Mesendoderm (in vitro differentiated cells): ENCODE measurements at regions not wholly inside any gene's neighbourhood (a gene's known extent, or its start where the extent isn't known, plus 50 kb on each side); places are given as distances from the start of the nearest gene placed in this dataset.
A peak's percentile ranks its signal among the peaks of the same experiment; 100 is the strongest.

Source experiments
- DNase-seq: peaks from one replicate; pipeline ENCODE4 v3.0.0; 2013
- H2AK5ac ChIP-seq: 2 replicates; pipeline ENCODE4 v1.6.1; 2013; ENCODE audit warnings: low read length, inconsistent platforms
- H2BK120ac ChIP-seq: 2 replicates; pipeline ENCODE4 v1.6.1; 2013; ENCODE audit warnings: low read depth, mild to moderate bottlenecking, low read length, moderate library complexity, mixed read lengths
- H2BK15ac ChIP-seq: replicated peaks from 2 replicates; pipeline ENCODE4 v1.6.1; 2013; ENCODE audit warnings: low read depth, mild to moderate bottlenecking, moderate library complexity
- H2BK5ac ChIP-seq: 2 replicates; pipeline ENCODE4 v1.6.1; 2013; ENCODE audit warnings: low read length, inconsistent platforms
- H3K18ac ChIP-seq: 2 replicates; pipeline ENCODE4 v1.6.1; 2013; ENCODE audit warnings: mild to moderate bottlenecking, low read length, mixed read lengths
- H3K23ac ChIP-seq: one replicate; pipeline ENCODE4 v1.6.1; 2013; ENCODE audit warnings: low read length
- H3K27ac ChIP-seq: 2 replicates; pipeline ENCODE4 v1.5.1; 2013; ENCODE audit warnings: low read depth, mild to moderate bottlenecking, inconsistent platforms, low read length, moderate library complexity
- H3K27me3 ChIP-seq: 2 replicates; pipeline ENCODE4 v1.6.1; 2013; ENCODE audit warnings: low read length, control low read depth, mild to moderate bottlenecking, inconsistent platforms; ENCODE audit not compliant: insufficient read depth, poor library complexity
- H3K36me3 ChIP-seq: 2 replicates; pipeline ENCODE4 v1.6.1; 2013; ENCODE audit warnings: low read length, inconsistent platforms; ENCODE audit not compliant: control insufficient read depth, insufficient read depth
- H3K4ac ChIP-seq: one replicate; pipeline ENCODE4 v1.6.1; 2013; ENCODE audit warnings: low read depth, mild to moderate bottlenecking, low read length, moderate library complexity
- H3K4me1 ChIP-seq: 2 replicates; pipeline ENCODE4 v1.6.1; 2013; ENCODE audit warnings: low read depth, low read length, inconsistent platforms; ENCODE audit not compliant: control insufficient read depth
- H3K4me2 ChIP-seq: 2 replicates; pipeline ENCODE4 v1.6.1; 2013; ENCODE audit warnings: low read length
- H3K4me3 ChIP-seq: 2 replicates; pipeline ENCODE4 v1.5.1; 2013; ENCODE audit warnings: mild to moderate bottlenecking, low read length
- H3K56ac ChIP-seq: one replicate; pipeline ENCODE4 v1.6.1; 2013; ENCODE audit warnings: low read length
- H3K79me1 ChIP-seq: 2 replicates; pipeline ENCODE4 v1.6.1; 2013; ENCODE audit warnings: low read length, inconsistent platforms
- H3K79me2 ChIP-seq: 2 replicates; pipeline ENCODE4 v1.6.1; 2013; ENCODE audit warnings: mild to moderate bottlenecking, low read length; ENCODE audit not compliant: control insufficient read depth, insufficient read depth
- H3K9ac ChIP-seq: 2 replicates; pipeline ENCODE4 v1.6.1; 2013; ENCODE audit warnings: low read length, inconsistent platforms
- H4K5ac ChIP-seq: one replicate; pipeline ENCODE4 v1.6.1; 2013; ENCODE audit warnings: low read length
- H4K8ac ChIP-seq: one replicate; pipeline ENCODE4 v1.6.1; 2013; ENCODE audit warnings: low read depth, mild to moderate bottlenecking, control low read depth, low read length, moderate library complexity
- WGBS: extraction: QIAGEN DNeasy Blood & Tissue Kit; methylation state at CpG from one replicate; pipeline ENCODE4 v1.1.7; 2013; ENCODE audit warnings: low lambda C conversion rate, missing lambda C conversion rate; ENCODE audit not compliant: insufficient coverage; ENCODE audit errors: extremely low coverage; 5-methylcytosine and 5-hydroxymethylcytosine counted together

- no peaks in the 10 kb centered on the region for H3K27me3 ChIP-seq
- peak overlapping the region; percentile 0 for H3K23ac ChIP-seq
- no peak overlapping the region for H4K8ac ChIP-seq
- H3K4me1 ChIP-seq = peaks cover 30% of the 10 kb centered on the region
- peak overlapping the region; percentile 79 for H2AK5ac ChIP-seq
- H2BK15ac ChIP-seq = no peak overlapping the region
- WGBS = no CpG with 5 or more reads among the region's 10 CpGs
- H3K27ac ChIP-seq = peak overlapping the region; percentile 86
- H3K4me2 ChIP-seq = no peak overlapping the region
- H3K36me3 ChIP-seq = no peaks in the 10 kb centered on the region
- peak overlapping the region; percentile 58 for H3K9ac ChIP-seq
- H2BK120ac ChIP-seq = peak overlapping the region; percentile 75
- H3K4me3 ChIP-seq = no peak overlapping the region
- H3K56ac ChIP-seq = peak overlapping the region; percentile 71
- peak overlapping the region; percentile 94 for H3K4ac ChIP-seq
- peak overlapping the region; percentile 61 for H4K5ac ChIP-seq
- peak overlapping the region; percentile 83 for H2BK5ac ChIP-seq
- no peaks in the 10 kb centered on the region for H3K79me2 ChIP-seq
- H3K18ac ChIP-seq = peak overlapping the region; percentile 98
- DNase-seq = peak; percentile 96
- H3K79me1 ChIP-seq = no peaks in the 10 kb centered on the region
Measured at GRCh38 chr18:51654488-51655326, 457.2 kb upstream of the MEX3C start.

- H3K4me1 ChIP-seq = peaks cover 32% of the 10 kb centered on the region
- peak overlapping the region; percentile 98 for H3K18ac ChIP-seq
- H3K4me3 ChIP-seq = no peak overlapping the region
- no peak overlapping the region for H3K4me2 ChIP-seq
- H2BK120ac ChIP-seq = peak overlapping the region; percentile 75
- no peaks in the 10 kb centered on the region for H3K79me2 ChIP-seq
- no peaks in the 10 kb centered on the region for H3K36me3 ChIP-seq
- H2BK5ac ChIP-seq = peak overlapping the region; percentile 76
- peak overlapping the region; percentile 94 for H3K4ac ChIP-seq
- H3K56ac ChIP-seq = peak overlapping the region; percentile 61
- peak overlapping the region; percentile 0 for H3K23ac ChIP-seq
- H2BK15ac ChIP-seq = no peak overlapping the region
- H3K79me1 ChIP-seq = no peaks in the 10 kb centered on the region
- no peaks in the 10 kb centered on the region for H3K27me3 ChIP-seq
- no peak overlapping the region for H4K8ac ChIP-seq
- peak overlapping the region; percentile 58 for H3K9ac ChIP-seq
- H4K5ac ChIP-seq = peak overlapping the region; percentile 61
- H3K27ac ChIP-seq = peak overlapping the region; percentile 74
- WGBS = no CpG with 5 or more reads among the region's 2 CpGs
- peak overlapping the region; percentile 46 for H2AK5ac ChIP-seq
- DNase-seq = peak; percentile 64
Measured at GRCh38 chr18:51655327-51655698, 457.8 kb upstream of the MEX3C start.

- H3K4ac ChIP-seq = peak overlapping the region; percentile 93
- no peak overlapping the region for H3K4me2 ChIP-seq
- no peak overlapping the region for H3K23ac ChIP-seq
- peaks cover 32% of the 10 kb centered on the region for H3K4me1 ChIP-seq
- H3K27ac ChIP-seq = peak overlapping the region; percentile 74
- H3K79me1 ChIP-seq = no peaks in the 10 kb centered on the region
- H3K36me3 ChIP-seq = no peaks in the 10 kb centered on the region
- peak overlapping the region; percentile 81 for H4K8ac ChIP-seq
- no peak overlapping the region for H4K5ac ChIP-seq
- no peaks in the 10 kb centered on the region for H3K79me2 ChIP-seq
- H3K9ac ChIP-seq = no peak overlapping the region
- H2BK120ac ChIP-seq = peak overlapping the region; percentile 96
- H2BK15ac ChIP-seq = no peak overlapping the region
- no CpG with 5 or more reads among the region's 12 CpGs for WGBS
- H3K18ac ChIP-seq = peak overlapping the region; percentile 81
- H3K56ac ChIP-seq = peak overlapping the region; percentile 85
- peak overlapping the region; percentile 98 for H2BK5ac ChIP-seq
- no peaks in the 10 kb centered on the region for H3K27me3 ChIP-seq
- no peak for DNase-seq
- no peak overlapping the region for H3K4me3 ChIP-seq
- peak overlapping the region; percentile 99 for H2AK5ac ChIP-seq
Measured at GRCh38 chr18:51656249-51656648, 458.8 kb upstream of the MEX3C start.

GRCh38 chr18:51658436-51658835 is 461.0 kb upstream of the MEX3C start:
- no peak overlapping the region for H3K4me2 ChIP-seq
- no peak overlapping the region for H2BK120ac ChIP-seq
- peak overlapping the region; percentile 94 for H2BK5ac ChIP-seq
- H3K18ac ChIP-seq = peak overlapping the region; percentile 78
- no peak overlapping the region for H2AK5ac ChIP-seq
- no peaks in the 10 kb centered on the region for H3K79me1 ChIP-seq
- H2BK15ac ChIP-seq = no peak overlapping the region
- H4K8ac ChIP-seq = no peak overlapping the region
- WGBS = no CpG with 5 or more reads among the region's 4 CpGs
- H3K36me3 ChIP-seq = no peaks in the 10 kb centered on the region
- H3K27me3 ChIP-seq = no peaks in the 10 kb centered on the region
- H3K23ac ChIP-seq = no peak overlapping the region
- H3K79me2 ChIP-seq = no peaks in the 10 kb centered on the region
- peak; percentile 94 for DNase-seq
- no peak overlapping the region for H4K5ac ChIP-seq
- H3K4me3 ChIP-seq = no peak overlapping the region
- H3K27ac ChIP-seq = peak overlapping the region; percentile 91
- H3K9ac ChIP-seq = no peak overlapping the region
- peak overlapping the region; percentile 70 for H3K56ac ChIP-seq
- peaks cover 31% of the 10 kb centered on the region for H3K4me1 ChIP-seq
- no peak overlapping the region for H3K4ac ChIP-seq

GRCh38 chr18:51659781-51660180 is 462.3 kb upstream of the MEX3C start:
- Histone ChIP-seq H3K4me3 (no peak overlapping the region), H3K27me3 (no peaks in the 10 kb centered on the region), H2BK120ac (peak overlapping the region; percentile 54), H4K8ac (no peak overlapping the region), H3K56ac (no peak overlapping the region), H3K79me2 (no peaks in the 10 kb centered on the region), H3K4me2 (no peak overlapping the region), H3K36me3 (no peaks in the 10 kb centered on the region), H2BK5ac (peak overlapping the region; percentile 56), H2AK5ac (no peak overlapping the region), H3K4me1 (peaks cover 29% of the 10 kb centered on the region), H3K27ac (peak overlapping the region; percentile 22), H3K79me1 (no peaks in the 10 kb centered on the region), H3K9ac (no peak overlapping the region), H4K5ac (no peak overlapping the region), H3K18ac (no peak overlapping the region), H3K4ac (peak overlapping the region; percentile 60), H3K23ac (no peak overlapping the region), H2BK15ac (no peak overlapping the region)
- peak; percentile 77 for DNase-seq
- WGBS = no CpG with 5 or more reads among the region's 3 CpGs
